ENCODE measurements at regions not wholly inside any gene's neighbourhood (a gene's known extent, or its start where the extent isn't known, plus 50 kb on each side); places are given as distances from the start of the nearest gene placed in this dataset.

DNA sequence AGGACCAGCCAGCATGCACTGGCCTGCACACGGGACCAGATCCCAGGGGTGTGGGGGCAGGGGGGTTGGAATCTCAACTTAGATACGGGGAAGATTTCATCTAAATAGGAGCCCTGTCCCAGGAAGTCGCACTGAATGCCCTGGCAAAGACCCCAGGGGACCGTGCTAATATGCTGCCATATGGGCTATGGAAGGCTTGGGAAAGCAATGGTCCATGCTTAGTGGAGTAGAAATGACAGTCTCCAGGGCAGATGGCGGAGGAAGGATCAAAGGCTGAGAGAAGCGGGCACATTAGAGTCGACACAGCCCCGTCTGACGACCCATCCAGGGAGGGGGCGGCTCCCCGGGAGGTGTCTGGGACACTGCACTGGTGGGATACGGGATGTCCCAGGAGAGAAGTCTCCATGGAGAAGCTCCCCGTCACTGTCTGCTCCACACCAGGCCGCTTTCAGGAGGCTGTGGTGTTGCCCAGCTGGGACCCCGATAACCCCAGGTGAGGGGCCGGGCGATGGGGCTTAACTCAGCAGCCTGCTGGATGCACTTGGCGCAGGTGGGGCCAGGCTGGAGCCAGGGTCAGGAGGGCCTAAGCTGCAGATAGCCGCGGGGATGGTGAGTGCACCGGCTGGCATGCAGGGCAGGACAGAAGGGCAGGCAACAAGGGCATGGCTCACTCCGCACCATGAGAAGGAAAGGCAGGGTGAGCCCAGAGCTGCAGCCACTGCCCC is 377.7 kb upstream of the IRX1 start:
- TF ChIP-seq, protein P1, sequence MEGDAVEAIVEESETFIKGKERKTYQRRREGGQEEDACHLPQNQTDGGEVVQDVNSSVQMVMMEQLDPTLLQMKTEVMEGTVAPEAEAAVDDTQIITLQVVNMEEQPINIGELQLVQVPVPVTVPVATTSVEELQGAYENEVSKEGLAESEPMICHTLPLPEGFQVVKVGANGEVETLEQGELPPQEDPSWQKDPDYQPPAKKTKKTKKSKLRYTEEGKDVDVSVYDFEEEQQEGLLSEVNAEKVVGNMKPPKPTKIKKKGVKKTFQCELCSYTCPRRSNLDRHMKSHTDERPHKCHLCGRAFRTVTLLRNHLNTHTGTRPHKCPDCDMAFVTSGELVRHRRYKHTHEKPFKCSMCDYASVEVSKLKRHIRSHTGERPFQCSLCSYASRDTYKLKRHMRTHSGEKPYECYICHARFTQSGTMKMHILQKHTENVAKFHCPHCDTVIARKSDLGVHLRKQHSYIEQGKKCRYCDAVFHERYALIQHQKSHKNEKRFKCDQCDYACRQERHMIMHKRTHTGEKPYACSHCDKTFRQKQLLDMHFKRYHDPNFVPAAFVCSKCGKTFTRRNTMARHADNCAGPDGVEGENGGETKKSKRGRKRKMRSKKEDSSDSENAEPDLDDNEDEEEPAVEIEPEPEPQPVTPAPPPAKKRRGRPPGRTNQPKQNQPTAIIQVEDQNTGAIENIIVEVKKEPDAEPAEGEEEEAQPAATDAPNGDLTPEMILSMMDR (IDR thresholded peaks at IDR 0.05 in 4 of 5, conservative IDR thresholded peaks at IDR 0.05 in 1 of 5), result no peak
- no peak for TF ChIP-seq POLR2A (IDR thresholded peaks at IDR 0.05)
